DMS53 treated with DMSO at 0.1 percent for 48 hours (cell line): ENCODE measurements at regions not wholly inside any gene's neighbourhood (a gene's known extent, or its start where the extent isn't known, plus 50 kb on each side); places are given as distances from the start of the nearest gene placed in this dataset.

Experiments
- DNase-seq: peaks from one replicate; lab custom pipeline; 2025; ENCODE audit not compliant: unreplicated experiment; lab: John Stamatoyannopoulos, UW

- no peak for DNase-seq
These were observed 69.6 kb upstream of the MACF1 start for GRCh38 chr1:39134768-39135333.

GRCh38 chr1:39136638-39137037, 67.9 kb upstream of the MACF1 start:
- DNase-seq, result no peak

- DNase-seq, result no peak
These were observed 64.7 kb upstream of the MACF1 start for GRCh38 chr1:39139723-39140360.

- no peak for DNase-seq
These were observed 62.6 kb upstream of the MACF1 start for GRCh38 chr1:39141925-39142324.

GRCh38 chr1:39142401-39143060, 62.0 kb upstream of the MACF1 start:
- DNase-seq, result peak; percentile 82

- DNase-seq, result no peak
These were observed 59.6 kb upstream of the MACF1 start for GRCh38 chr1:39144924-39145323.

- no peak for DNase-seq
These were observed 59.0 kb upstream of the MACF1 start for GRCh38 chr1:39145331-39145965.

GRCh38 chr1:39146681-39147080, 57.8 kb upstream of the MACF1 start:
- DNase-seq, result no peak

GRCh38 chr1:39147099-39148025, 57.1 kb upstream of the MACF1 start:
- no peak for DNase-seq

- no peak for DNase-seq
These were observed 55.6 kb upstream of the MACF1 start for GRCh38 chr1:39148942-39149341.

- no peak for DNase-seq
These were observed 55.0 kb upstream of the MACF1 start for GRCh38 chr1:39149509-39149908.

GRCh38 chr1:39150779-39151178, 53.7 kb upstream of the MACF1 start:
- no peak for DNase-seq

GRCh38 chr1:39151267-39151666, 53.2 kb upstream of the MACF1 start:
- DNase-seq, result no peak

- no peak for DNase-seq
These were observed 51.6 kb upstream of the MACF1 start for GRCh38 chr1:39152923-39153322.

- no peak for DNase-seq
These were observed 50.8 kb upstream of the MACF1 start for GRCh38 chr1:39153684-39154083.

- DNase-seq, result no peak
These were observed 49.7 kb upstream of the MACF1 start for GRCh38 chr1:39154553-39155421.
